CD4-positive, alpha-beta memory T cell (primary cell): ENCODE measurements at regions not wholly inside any gene's neighbourhood (a gene's known extent, or its start where the extent isn't known, plus 50 kb on each side); places are given as distances from the start of the nearest gene placed in this dataset.

Experiments
- CTCF ChIA-PET: fragments of 350-600 bp; sonication (Branson Sonifier 250); formaldehyde crosslinking; loops from one replicate; lab custom pipeline; 2021; ENCODE audit warnings: inconsistent platforms; ENCODE audit not compliant: partially characterized antibody; lab: Charles Lee
- POLR2A ChIA-PET: fragments of 350-600 bp; sonication (Branson Sonifier 250); formaldehyde crosslinking; loops from one replicate; lab custom pipeline; 2021; ENCODE audit not compliant: partially characterized antibody; lab: Charles Lee
- DNase-seq, 5 donors: peaks; one replicate each; pipeline versions ENCODE4 v3.0.0 to v3.0.0-alpha.2; 2020 to 2022; ENCODE audit warnings: mixed read lengths in 1 of 5
- H3K27ac ChIP-seq: one replicate; pipeline ENCODE4 v1.7.0; 2013; ENCODE audit warnings: low read depth, low read length
- H3K27me3 ChIP-seq: 2 replicates; pipeline ENCODE4 v1.7.0; 2013; ENCODE audit warnings: mild to moderate bottlenecking, low read length, moderate library complexity; ENCODE audit not compliant: insufficient read depth
- H3K36me3 ChIP-seq: 2 replicates; pipeline ENCODE4 v1.7.0; 2013; ENCODE audit warnings: mild to moderate bottlenecking, low read length, moderate library complexity; ENCODE audit not compliant: insufficient read depth
- H3K4me1 ChIP-seq: 2 replicates; pipeline ENCODE4 v1.7.0; 2013; ENCODE audit warnings: mild to moderate bottlenecking, low read length, moderate library complexity; ENCODE audit not compliant: insufficient read depth
- H3K4me3 ChIP-seq, 2 donors: one replicate each; pipeline ENCODE4 v1.7.0; 2013; ENCODE audit warnings: low read length in 2 of 2, mild to moderate bottlenecking in 1 of 2
- H3K9me3 ChIP-seq, 2 donors: one replicate each; pipeline ENCODE4 v1.7.0; 2013; ENCODE audit warnings: low read length in 2 of 2, control low read depth in 1 of 2; ENCODE audit not compliant: control insufficient read depth in 1 of 2
- H3K27ac Mint-ChIP-seq, 7 donors: one replicate each; pipeline ENCODE4 v1.8.0; 2020 to 2021; ENCODE audit warnings: mixed read lengths in 7 of 7, mild to moderate bottlenecking in 6 of 7, inconsistent platforms in 3 of 7, moderate library complexity in 3 of 7
- H3K27me3 Mint-ChIP-seq, 2 donors: one replicate each; pipeline ENCODE4 v1.8.0; 2020 to 2021; ENCODE audit warnings: mixed read lengths in 2 of 2
- H3K36me3 Mint-ChIP-seq, 2 donors: one replicate each; pipeline ENCODE4 v1.8.0; 2020 to 2021; ENCODE audit warnings: mixed read lengths in 2 of 2, inconsistent platforms in 1 of 2, mild to moderate bottlenecking in 1 of 2
- H3K4me1 Mint-ChIP-seq, 4 donors: one replicate each; pipeline ENCODE4 v1.8.0; 2020 to 2021; ENCODE audit warnings: mixed read lengths in 4 of 4, mild to moderate bottlenecking in 1 of 4
- H3K4me3 Mint-ChIP-seq, 8 donors: one replicate each; pipeline ENCODE4 v1.8.0; 2020 to 2021; ENCODE audit warnings: mixed read lengths in 8 of 8, mild to moderate bottlenecking in 7 of 8, moderate library complexity in 6 of 8, inconsistent platforms in 3 of 8
- H3K9me3 Mint-ChIP-seq, 8 donors: one replicate each; pipeline ENCODE4 v1.8.0; 2020 to 2021; ENCODE audit warnings: mixed read lengths in 8 of 8, mild to moderate bottlenecking in 5 of 8, inconsistent platforms in 3 of 8, moderate library complexity in 1 of 8
- intact Hi-C: fragments of 100-400 bp; cut with micrococcal nuclease; formaldehyde crosslinking; loops from one replicate; pipeline ENCODE4 v1.15.1; 2023

DNA sequence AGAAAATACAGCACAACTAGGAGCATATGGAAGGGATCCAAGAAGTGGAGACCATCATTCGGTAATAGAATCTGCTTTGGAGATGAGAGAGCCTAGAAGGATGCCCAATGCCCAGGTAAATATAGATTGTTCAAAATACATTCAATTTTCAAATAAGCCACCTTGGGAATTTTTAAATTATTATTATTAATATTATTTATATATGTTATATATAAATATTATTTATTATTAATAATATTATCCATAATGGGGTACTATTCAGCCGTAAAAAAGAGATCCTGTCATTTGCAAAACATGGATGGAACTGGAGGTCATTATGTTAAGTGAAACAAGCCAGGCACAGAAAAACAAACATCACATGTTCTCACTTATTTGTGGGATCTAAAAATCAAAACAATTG lies 127.8 kb upstream of the NDUFV2 start:
- H3K27me3 Mint-ChIP-seq = peaks cover 11 to 14% of the 10 kb centered on the region in 2 donors
- no peaks in the 10 kb centered on the region for H3K4me1 ChIP-seq
- H3K9me3 ChIP-seq = no peaks in the 10 kb centered on the region
- no peaks in the 10 kb centered on the region for H3K36me3 Mint-ChIP-seq
- H3K4me1 Mint-ChIP-seq = no peaks in the 10 kb centered on the region
- CTCF ChIA-PET = no interaction called here
- no peak overlapping the region for H3K27ac Mint-ChIP-seq
- no peak overlapping the region for H3K4me3 Mint-ChIP-seq
- no peaks in the 10 kb centered on the region for H3K27me3 ChIP-seq
- no peaks in the 10 kb centered on the region for H3K36me3 ChIP-seq
- intact Hi-C loops = no loop called here
- no peak for DNase-seq
- no peak overlapping the region for H3K27ac ChIP-seq
- H3K4me3 ChIP-seq = no peak overlapping the region
- H3K9me3 Mint-ChIP-seq = peaks cover 0 to 13% (median 3%) of the 10 kb centered on the region in 8 donors
- POLR2A ChIA-PET = no interaction called here

DNA sequence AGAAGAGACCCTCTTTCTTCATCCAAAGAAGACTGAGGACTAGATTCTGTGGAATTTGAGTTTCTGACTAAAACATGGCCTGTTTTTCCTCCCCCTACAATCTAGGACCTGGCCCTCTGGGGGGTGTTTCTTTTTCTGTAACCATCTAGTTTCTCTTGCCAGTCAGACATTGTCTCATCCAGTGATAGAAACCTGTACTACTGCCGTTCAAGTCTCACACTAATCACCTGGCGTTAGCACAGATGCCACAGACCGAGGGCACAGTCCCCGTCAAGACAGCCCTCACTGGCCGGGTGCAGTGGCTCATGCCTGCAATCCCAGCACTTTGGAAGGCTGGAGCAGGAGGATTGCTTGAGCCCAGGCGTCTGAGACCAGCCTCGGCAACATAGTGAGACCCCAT lies 126.9 kb upstream of the NDUFV2 start:
- Histone ChIP-seq H3K36me3 (no peaks in the 10 kb centered on the region), H3K9me3 (no peaks in the 10 kb centered on the region), H3K4me3 (no peak overlapping the region), H3K4me1 (no peaks in the 10 kb centered on the region), H3K27ac (no peak overlapping the region), H3K27me3 (no peaks in the 10 kb centered on the region)
- DNase-seq = no peak
- intact Hi-C loops = no loop called here
- Mint-ChIP-seq H3K36me3 (no peaks in the 10 kb centered on the region), H3K27ac (no peak overlapping the region), H3K4me1 (no peaks in the 10 kb centered on the region), H3K9me3 (peaks cover 0 to 13% (median 3%) of the 10 kb centered on the region in 8 donors), H3K27me3 (peaks cover 8 to 9% of the 10 kb centered on the region in 2 donors), H3K4me3 (no peak overlapping the region)
- POLR2A ChIA-PET = no interaction called here
- CTCF ChIA-PET = no interaction called here

- no peaks in the 10 kb centered on the region for H3K36me3 Mint-ChIP-seq
- H3K4me3 Mint-ChIP-seq = no peak overlapping the region
- ChIA-PET CTCF (no interaction called here), POLR2A (no interaction called here)
- H3K9me3 Mint-ChIP-seq = peaks cover 0 to 13% (median 3%) of the 10 kb centered on the region in 8 donors
- Histone ChIP-seq H3K27ac (no peak overlapping the region), H3K4me3 (no peak overlapping the region), H3K36me3 (no peaks in the 10 kb centered on the region), H3K27me3 (no peaks in the 10 kb centered on the region), H3K4me1 (no peaks in the 10 kb centered on the region), H3K9me3 (no peaks in the 10 kb centered on the region)
- intact Hi-C loops = no loop called here
- no peak overlapping the region for H3K27ac Mint-ChIP-seq
- no peaks in the 10 kb centered on the region for H3K4me1 Mint-ChIP-seq
- peaks cover 5 to 9% of the 10 kb centered on the region in 2 donors for H3K27me3 Mint-ChIP-seq
- DNase-seq = no peak
These were observed 125.9 kb upstream of the NDUFV2 start for GRCh38 chr18:8976606-8977005.

DNA sequence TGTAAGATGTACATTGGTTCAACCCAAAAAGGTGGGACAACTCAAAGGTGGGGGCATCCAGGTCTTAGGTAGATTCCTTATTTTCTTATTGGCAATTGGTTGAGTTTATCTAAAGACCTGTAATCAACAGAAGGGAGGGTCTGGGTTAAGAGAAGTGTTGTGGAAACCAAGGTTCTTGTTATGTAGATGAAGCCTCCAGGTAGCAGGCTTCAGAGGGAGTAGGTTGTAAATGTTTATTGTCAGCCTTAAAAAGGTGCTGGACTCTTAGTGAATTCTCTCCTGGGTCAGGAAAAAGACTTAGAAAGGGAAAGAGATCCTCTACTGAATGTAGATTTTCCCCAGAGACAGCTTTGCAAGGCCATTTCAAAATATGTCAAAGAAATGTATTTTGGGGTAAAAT lies 125.3 kb upstream of the NDUFV2 start:
- intact Hi-C loops = no loop called here
- H3K4me3 ChIP-seq = no peak overlapping the region
- no peak overlapping the region for H3K27ac Mint-ChIP-seq
- POLR2A ChIA-PET = no interaction called here
- H3K27me3 ChIP-seq = no peaks in the 10 kb centered on the region
- no peak overlapping the region for H3K4me3 Mint-ChIP-seq
- peaks cover 0 to 13% (median 3%) of the 10 kb centered on the region in 8 donors for H3K9me3 Mint-ChIP-seq
- H3K36me3 Mint-ChIP-seq = no peaks in the 10 kb centered on the region
- no peaks in the 10 kb centered on the region for H3K4me1 Mint-ChIP-seq
- no peaks in the 10 kb centered on the region for H3K9me3 ChIP-seq
- H3K27me3 Mint-ChIP-seq = peaks cover 5 to 9% of the 10 kb centered on the region in 2 donors
- no peaks in the 10 kb centered on the region for H3K4me1 ChIP-seq
- CTCF ChIA-PET = no interaction called here
- DNase-seq = no peak
- H3K36me3 ChIP-seq = no peaks in the 10 kb centered on the region
- H3K27ac ChIP-seq = no peak overlapping the region

DNA sequence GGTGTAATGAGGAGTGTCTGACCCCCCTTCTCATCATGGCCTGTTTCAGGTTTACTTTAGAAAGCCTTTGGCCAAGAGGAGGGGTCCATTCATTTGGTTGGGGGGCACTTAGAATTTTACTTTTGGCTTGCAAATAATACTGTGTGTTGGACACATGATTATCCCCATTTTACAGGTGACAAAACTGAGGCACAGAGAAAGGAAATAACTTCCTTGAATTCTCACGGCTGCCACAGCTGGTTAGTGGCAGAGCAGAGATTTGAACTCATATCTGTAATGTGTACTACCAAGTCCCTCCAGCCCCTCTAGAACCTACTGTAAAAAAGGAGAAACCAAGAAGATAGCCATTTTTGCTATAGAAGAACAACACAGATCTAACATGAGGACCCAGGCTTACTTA lies 124.8 kb upstream of the NDUFV2 start:
- H3K4me3 ChIP-seq = no peak overlapping the region
- no peaks in the 10 kb centered on the region for H3K9me3 ChIP-seq
- POLR2A ChIA-PET = no interaction called here
- no peak for DNase-seq
- intact Hi-C loops = no loop called here
- H3K27me3 ChIP-seq = no peaks in the 10 kb centered on the region
- H3K4me1 ChIP-seq = no peaks in the 10 kb centered on the region
- H3K27ac ChIP-seq = no peak overlapping the region
- Mint-ChIP-seq H3K4me1 (no peaks in the 10 kb centered on the region), H3K36me3 (no peaks in the 10 kb centered on the region), H3K9me3 (peaks cover 0 to 12% (median 3%) of the 10 kb centered on the region in 8 donors), H3K27ac (no peak overlapping the region), H3K4me3 (no peak overlapping the region), H3K27me3 (peaks cover 5 to 8% of the 10 kb centered on the region in 2 donors)
- H3K36me3 ChIP-seq = no peaks in the 10 kb centered on the region
- CTCF ChIA-PET = no interaction called here

GRCh38 chr18:8978394-8978793 lies 124.1 kb upstream of the NDUFV2 start:
- H3K9me3 ChIP-seq = no peaks in the 10 kb centered on the region
- H3K4me3 ChIP-seq = no peak overlapping the region
- DNase-seq = no peak
- H3K27ac ChIP-seq = no peak overlapping the region
- H3K9me3 Mint-ChIP-seq = peaks cover 0 to 7% (median 2%) of the 10 kb centered on the region in 8 donors
- intact Hi-C loops = no loop called here
- ChIA-PET POLR2A (no interaction called here), CTCF (interaction anchor here (1.4 to 2.0 kb wide), 2 partner anchors 9 to 283 kb away, joined by 5 to 6 read pairs; no protein-coding TSS in a partner anchor)
- H3K27me3 ChIP-seq = no peaks in the 10 kb centered on the region
- no peaks in the 10 kb centered on the region for H3K4me1 ChIP-seq
- no peak overlapping the region for H3K27ac Mint-ChIP-seq
- no peaks in the 10 kb centered on the region for H3K4me1 Mint-ChIP-seq
- peaks cover 0 to 3% of the 10 kb centered on the region in 2 donors for H3K27me3 Mint-ChIP-seq
- H3K4me3 Mint-ChIP-seq = no peak overlapping the region
- H3K36me3 Mint-ChIP-seq = no peaks in the 10 kb centered on the region
- no peaks in the 10 kb centered on the region for H3K36me3 ChIP-seq

DNA sequence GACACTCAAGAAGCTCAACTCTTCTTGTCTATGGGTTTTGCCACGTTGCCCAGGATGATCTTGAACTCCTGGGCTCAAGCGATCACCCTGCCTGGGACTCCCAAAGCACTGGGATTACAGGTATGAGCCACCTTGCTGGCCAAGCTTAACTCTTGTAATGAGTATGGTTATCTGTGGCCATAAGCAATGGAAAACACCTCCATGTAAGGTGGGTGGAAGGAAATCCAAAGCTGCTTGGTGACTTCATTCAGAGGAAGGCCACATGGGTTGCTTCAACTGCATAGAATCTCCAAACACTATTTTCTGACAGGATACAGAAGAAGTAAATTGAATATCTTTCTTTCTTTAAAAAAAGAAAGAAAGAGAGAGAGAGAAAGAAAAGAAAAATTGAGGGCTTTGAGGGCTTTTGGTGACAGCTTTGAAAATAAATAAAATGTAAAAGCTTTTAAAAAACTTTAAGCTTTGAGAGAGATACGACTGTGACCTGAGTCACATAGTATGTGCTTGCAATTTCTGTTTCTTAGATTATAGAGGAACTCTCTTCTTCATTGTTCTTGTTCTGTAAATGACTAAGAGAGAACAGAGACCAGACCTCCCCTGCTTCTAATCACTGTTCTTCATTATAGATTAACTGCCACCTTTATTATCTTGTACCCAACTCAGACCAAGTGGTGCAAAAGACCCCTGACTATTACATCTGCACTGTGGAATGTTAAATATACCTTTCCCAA lies 123.1 kb upstream of the NDUFV2 start:
- Histone ChIP-seq H3K9me3 (no peaks in the 10 kb centered on the region), H3K4me3 (no peak overlapping the region), H3K27ac (no peak overlapping the region), H3K27me3 (no peaks in the 10 kb centered on the region), H3K36me3 (no peaks in the 10 kb centered on the region), H3K4me1 (no peaks in the 10 kb centered on the region)
- H3K9me3 Mint-ChIP-seq = no peaks in the 10 kb centered on the region
- DNase-seq = no peak
- ChIA-PET POLR2A (interaction anchor here (0.6 kb wide), 1 partner anchor 133 kb away, joined by 3 read pairs; no protein-coding TSS in a partner anchor), CTCF (interaction anchor here (1.4 to 2.0 kb wide), 2 partner anchors 8 to 284 kb away, joined by 5 to 6 read pairs; no protein-coding TSS in a partner anchor)
- H3K4me1 Mint-ChIP-seq = no peaks in the 10 kb centered on the region
- H3K27ac Mint-ChIP-seq = no peak overlapping the region
- intact Hi-C loops = no loop called here
- no peak overlapping the region for H3K4me3 Mint-ChIP-seq
- peaks cover 0 to 1% of the 10 kb centered on the region in 2 donors for H3K27me3 Mint-ChIP-seq
- H3K36me3 Mint-ChIP-seq = no peaks in the 10 kb centered on the region
